ENCODE measurements at regions not wholly inside any gene's neighbourhood (a gene's known extent, or its start where the extent isn't known, plus 50 kb on each side); places are given as distances from the start of the nearest gene placed in this dataset.

- no peak for DNase-seq
Measured at GRCh38 chr6:97819710-97820109, 536.7 kb upstream of the MMS22L start.

GRCh38 chr6:97820400-97820799 lies 537.4 kb upstream of the MMS22L start:
- DNase-seq = no peak

- DNase-seq = no peak
Measured at GRCh38 chr6:97822632-97823031, 539.6 kb upstream of the MMS22L start.

GRCh38 chr6:97841763-97842162 lies 558.7 kb upstream of the MMS22L start:
- no peak for DNase-seq

GRCh38 chr6:97842521-97842920 lies 559.5 kb upstream of the MMS22L start:
- DNase-seq = no peak

GRCh38 chr6:97849390-97849789 lies 566.4 kb upstream of the MMS22L start:
- DNase-seq = no peak

- DNase-seq = no peak
Measured at GRCh38 chr6:97850458-97851212, 567.6 kb upstream of the MMS22L start.

- DNase-seq = no peak
Measured at GRCh38 chr6:97863697-97864096, 580.7 kb upstream of the MMS22L start.

- no peak for DNase-seq
Measured at GRCh38 chr6:97864366-97864765, 581.4 kb upstream of the MMS22L start.

- DNase-seq = no peak
Measured at GRCh38 chr6:97864826-97865225, 581.8 kb upstream of the MMS22L start.

GRCh38 chr6:97865612-97866011 lies 582.6 kb upstream of the MMS22L start:
- DNase-seq = no peak

GRCh38 chr6:97866616-97867015 lies 583.6 kb upstream of the MMS22L start:
- no peak for DNase-seq

- no peak for DNase-seq
Measured at GRCh38 chr6:97867177-97867576, 584.2 kb upstream of the MMS22L start.

- no peak for DNase-seq
Measured at GRCh38 chr6:97870273-97870672, 587.3 kb upstream of the MMS22L start.

GRCh38 chr6:97876711-97877110 lies 593.7 kb upstream of the MMS22L start:
- no peak for DNase-seq

- DNase-seq = no peak
Measured at GRCh38 chr6:97882755-97883154, 599.7 kb upstream of the MMS22L start.

GRCh38 chr6:97885325-97885724 lies 602.3 kb upstream of the MMS22L start:
- no peak for DNase-seq

GRCh38 chr6:97885828-97886227 lies 602.8 kb upstream of the MMS22L start:
- no peak for DNase-seq

- no peak for DNase-seq
Measured at GRCh38 chr6:97901531-97901930, 618.5 kb upstream of the MMS22L start.

- DNase-seq = no peak
Measured at GRCh38 chr6:97909380-97909779, 626.4 kb upstream of the MMS22L start.

GRCh38 chr6:97913721-97914120 lies 630.7 kb upstream of the MMS22L start:
- no peak for DNase-seq

- DNase-seq = no peak
Measured at GRCh38 chr6:97914912-97915311, 631.9 kb upstream of the MMS22L start.

GRCh38 chr6:97915537-97915936 lies 632.5 kb upstream of the MMS22L start:
- DNase-seq = no peak

GRCh38 chr6:97917369-97917768 lies 634.4 kb upstream of the MMS22L start:
- DNase-seq = no peak

- DNase-seq = no peak
Measured at GRCh38 chr6:97919046-97919445, 636.0 kb upstream of the MMS22L start.
